Kidney capillary endothelial cell (primary cell): ENCODE measurements at regions not wholly inside any gene's neighbourhood (a gene's known extent, or its start where the extent isn't known, plus 50 kb on each side); places are given as distances from the start of the nearest gene placed in this dataset.
"Not testable (repeated sequence)": the region's sequence is repeated elsewhere in the genome, so short reads cannot be mapped to it uniquely, and the experiment has no call there.

ENCODE experiments used
- DNase-seq: peaks from one replicate; pipeline ENCODE4 v3.0.0-alpha.2; 2018; ENCODE audit warnings: low spot score

GRCh38 chr20:48231253-48231930, 446.1 kb upstream of the SULF2 start:
- no peak for DNase-seq

GRCh38 chr20:48230216-48230615, 444.9 kb upstream of the SULF2 start:
- no peak for DNase-seq

GRCh38 chr20:48227381-48227780, 442.1 kb upstream of the SULF2 start:
- DNase-seq = no peak

DNA sequence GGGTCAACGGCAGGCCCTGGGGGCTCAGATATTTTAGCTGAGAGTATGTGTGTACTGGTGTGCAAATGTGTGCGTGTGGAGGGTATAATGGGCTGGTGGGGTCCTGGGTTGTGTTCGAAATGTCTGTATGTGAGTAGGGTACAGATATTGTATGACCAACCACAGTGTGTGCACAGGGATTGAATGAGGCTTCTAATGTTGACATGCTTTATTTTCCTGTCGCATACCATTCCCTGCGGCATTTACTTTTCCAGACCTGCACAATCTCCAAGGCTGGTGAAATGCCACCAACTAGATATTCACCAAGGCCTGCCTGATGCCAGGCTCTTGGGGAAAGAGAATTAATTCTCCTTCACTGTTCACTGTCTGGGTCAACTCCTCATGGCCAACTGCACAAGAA, 441.4 kb upstream of the SULF2 start:
- DNase-seq = no peak

- DNase-seq = no peak
Measured at GRCh38 chr20:48224533-48225050, 439.3 kb upstream of the SULF2 start.

DNA sequence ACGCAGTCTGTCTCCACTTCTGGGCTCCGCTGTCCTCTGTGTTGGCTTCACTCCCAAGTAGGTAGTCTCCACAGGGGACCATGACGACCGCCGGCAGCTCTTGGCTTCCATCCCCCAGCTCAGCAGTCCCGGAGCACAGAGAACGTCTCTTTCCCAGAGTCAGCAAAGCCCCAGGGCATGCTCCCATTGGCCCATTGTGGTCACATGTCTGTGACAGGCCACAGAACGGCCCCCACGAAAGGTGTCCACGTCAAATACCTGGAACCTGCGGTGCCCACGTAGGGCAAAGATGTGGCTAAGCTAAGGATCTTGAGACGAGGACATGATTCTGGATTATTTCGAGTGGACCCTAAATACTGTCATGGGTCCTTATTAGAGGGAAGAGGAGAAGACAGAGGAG, 438.4 kb upstream of the SULF2 start:
- DNase-seq = no peak

DNA sequence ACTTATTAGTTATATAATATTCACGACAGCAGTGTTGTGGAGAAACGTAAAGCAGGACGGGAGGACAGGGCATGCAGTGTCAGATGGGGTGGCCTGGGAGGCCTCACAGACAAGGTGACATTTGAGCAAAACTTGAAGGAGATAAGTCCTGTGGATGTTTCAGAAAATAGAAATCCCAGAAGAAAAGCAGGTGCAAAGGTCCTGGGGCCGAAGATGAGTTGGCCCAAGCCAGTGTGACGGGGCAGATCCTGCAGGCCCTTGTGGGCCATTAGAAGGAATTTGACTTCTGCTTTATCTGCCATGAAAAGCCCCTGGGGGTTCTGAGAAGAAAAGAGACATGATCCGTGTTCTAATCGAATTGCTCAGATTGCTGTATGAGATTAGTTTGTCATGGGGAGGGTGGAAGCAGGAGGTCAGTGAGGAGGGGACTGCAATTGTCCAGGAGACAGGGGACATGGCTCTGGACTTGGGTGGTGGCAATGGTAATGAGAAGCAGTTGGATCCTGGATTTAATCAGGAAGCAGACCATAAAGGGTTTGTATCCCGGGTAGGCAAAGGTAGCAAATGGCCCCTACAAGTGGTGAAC, 437.4 kb upstream of the SULF2 start:
- no peak for DNase-seq

GRCh38 chr20:48220033-48220633, 434.9 kb upstream of the SULF2 start:
- no peak for DNase-seq

DNA sequence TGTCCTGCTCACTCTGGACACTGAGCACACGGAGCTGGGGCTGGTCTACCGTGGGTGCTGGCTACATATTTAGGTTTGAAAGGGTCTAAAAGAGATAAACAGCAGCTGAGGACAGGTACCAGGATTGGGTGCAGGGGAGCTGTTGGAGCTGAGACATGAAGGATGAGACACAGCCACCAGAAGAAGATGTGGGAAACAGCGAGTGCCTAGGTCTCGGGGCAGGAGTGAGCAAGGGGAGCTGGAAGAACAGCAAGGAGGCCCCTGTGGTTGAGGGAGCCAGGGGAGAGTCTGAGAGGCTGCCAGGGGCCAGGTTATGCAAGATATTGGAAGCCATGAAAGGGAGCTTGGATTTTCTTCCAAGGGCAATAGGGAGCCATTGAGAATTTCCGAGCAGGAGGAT, 434.0 kb upstream of the SULF2 start:
- DNase-seq = no peak

- no peak for DNase-seq
Measured at GRCh38 chr20:48217190-48217589, 431.9 kb upstream of the SULF2 start.

DNA sequence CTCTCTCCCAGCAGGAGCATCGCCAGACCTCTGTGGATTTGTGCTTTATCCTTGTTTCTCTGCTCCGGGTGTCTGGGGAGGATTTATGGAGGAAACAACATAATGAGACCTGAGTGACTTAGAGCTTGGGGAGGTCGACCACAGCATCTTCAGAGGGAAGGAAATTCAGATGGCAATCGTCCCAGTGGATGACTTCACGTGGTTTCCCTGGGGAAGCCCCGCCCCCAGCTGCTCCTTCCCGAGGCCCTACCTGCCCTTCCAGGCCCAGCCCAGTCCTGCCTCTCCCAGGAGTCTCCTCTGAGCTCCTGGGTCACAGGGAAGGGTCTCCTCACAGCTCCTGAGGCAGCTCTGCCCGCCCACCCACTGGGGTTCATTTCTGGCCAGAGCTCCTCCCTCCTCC, 430.3 kb upstream of the SULF2 start:
- no peak for DNase-seq

DNA sequence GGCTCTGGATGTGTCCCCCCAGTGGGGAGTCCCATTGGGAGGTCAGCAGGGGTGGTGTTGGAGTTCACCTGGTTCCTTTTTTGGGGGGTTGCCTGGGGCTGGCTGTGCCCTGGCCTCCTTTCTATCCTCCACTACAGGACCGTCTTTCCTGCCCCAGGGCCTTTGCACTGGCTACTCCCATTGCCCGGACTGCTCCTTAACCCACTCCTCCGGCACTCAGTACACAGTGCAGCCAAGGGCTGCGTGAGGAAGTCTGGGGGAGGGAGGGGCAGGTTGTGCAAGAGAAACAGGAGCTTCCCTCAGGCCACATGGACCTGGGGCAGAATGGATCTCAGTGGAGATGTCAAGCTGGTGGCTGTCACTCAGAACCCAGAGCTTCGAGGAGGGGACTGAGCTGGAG, 429.3 kb upstream of the SULF2 start:
- no peak for DNase-seq

- not testable (repeated sequence) for DNase-seq
Measured at GRCh38 chr20:48213635-48214034, 428.4 kb upstream of the SULF2 start.

- no peak for DNase-seq
Measured at GRCh38 chr20:48212806-48213509, 427.7 kb upstream of the SULF2 start.

DNA sequence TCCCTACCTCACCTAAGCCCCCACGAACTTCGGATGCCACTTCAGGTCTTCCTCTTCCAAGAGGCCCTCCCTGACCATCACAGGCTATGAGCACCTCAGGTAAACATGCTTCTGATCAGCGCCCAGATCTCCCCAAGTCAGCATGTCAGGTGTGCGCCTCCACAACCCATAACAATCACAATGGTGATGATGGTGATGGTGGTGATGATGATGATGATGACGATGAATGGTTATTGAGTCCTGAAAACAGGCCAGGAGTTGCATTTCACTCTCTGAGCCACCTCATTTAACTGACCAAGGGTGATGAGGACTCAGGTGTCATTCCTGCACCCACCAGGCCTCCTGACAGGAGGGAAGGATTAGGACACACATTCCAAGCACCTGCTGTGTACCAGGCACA, 426.6 kb upstream of the SULF2 start:
- DNase-seq = no peak

GRCh38 chr20:48211238-48211637, 426.0 kb upstream of the SULF2 start:
- DNase-seq = no peak

DNA sequence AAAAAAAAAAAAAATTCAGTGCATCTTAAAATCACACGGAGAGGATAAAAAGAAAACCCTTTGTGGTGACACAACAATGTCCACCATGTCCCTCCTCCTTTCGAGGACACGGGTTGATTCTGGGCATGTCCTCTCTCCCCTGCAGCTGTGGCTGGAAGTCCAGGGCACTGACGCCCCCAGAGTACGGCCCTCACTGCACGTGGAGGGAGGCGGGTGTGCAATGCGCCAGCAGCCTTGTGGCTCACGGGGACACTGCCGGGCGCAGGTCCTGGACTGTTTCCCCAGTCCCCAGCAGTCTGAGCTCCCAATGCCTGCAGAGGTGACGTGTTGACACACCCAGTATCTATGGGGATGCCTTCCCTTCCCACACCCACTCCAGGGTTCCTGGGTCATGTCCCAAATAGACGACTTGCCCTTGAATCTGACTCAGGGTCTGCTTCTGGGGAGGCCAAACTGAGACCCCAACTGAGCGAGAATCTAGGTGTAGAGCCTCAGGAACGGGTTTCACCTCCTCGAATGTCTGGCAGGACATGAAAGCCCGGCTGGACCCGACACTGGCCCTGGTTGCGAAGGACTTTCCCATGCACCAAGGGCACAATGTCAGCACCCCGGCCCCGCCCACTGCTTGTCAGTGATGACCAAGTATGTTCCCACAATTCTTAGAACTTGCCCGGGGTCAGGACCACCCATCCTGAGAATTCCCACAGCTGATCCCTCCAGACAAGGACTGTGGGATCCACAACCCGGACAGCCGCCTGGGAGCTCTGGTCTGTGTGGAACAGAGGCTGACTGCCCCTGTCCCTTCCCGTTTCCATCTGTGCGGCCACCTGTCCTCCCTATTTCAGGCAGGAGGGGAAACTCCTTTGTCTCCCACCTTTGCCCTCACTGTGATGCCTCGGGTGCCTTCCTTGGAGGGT, 425.1 kb upstream of the SULF2 start:
- no peak for DNase-seq

GRCh38 chr20:48209102-48209501, 423.8 kb upstream of the SULF2 start:
- no peak for DNase-seq

DNA sequence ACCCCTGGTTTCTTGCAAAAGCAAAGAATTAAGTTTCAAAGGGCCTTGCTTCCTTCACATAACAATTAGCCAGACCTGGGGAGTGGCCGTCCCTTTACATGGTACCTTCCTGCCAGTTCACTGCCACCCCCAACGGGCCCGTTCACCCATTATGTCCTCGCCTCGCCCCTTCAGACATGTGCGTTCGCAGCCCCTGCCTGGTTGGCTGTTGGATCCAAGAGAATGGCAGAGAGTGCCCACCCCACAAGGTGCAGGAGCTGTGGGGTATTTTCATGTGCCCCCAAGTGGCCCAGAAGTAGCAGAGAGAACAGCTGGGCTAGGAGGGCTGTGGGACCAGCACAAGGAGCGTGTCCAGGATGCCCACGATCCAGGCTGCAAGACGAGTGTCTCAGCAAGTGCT, 422.9 kb upstream of the SULF2 start:
- no peak for DNase-seq

- no peak for DNase-seq
Measured at GRCh38 chr20:48207505-48207904, 422.2 kb upstream of the SULF2 start.

- DNase-seq = no peak
Measured at GRCh38 chr20:48205786-48206185, 420.5 kb upstream of the SULF2 start.

DNA sequence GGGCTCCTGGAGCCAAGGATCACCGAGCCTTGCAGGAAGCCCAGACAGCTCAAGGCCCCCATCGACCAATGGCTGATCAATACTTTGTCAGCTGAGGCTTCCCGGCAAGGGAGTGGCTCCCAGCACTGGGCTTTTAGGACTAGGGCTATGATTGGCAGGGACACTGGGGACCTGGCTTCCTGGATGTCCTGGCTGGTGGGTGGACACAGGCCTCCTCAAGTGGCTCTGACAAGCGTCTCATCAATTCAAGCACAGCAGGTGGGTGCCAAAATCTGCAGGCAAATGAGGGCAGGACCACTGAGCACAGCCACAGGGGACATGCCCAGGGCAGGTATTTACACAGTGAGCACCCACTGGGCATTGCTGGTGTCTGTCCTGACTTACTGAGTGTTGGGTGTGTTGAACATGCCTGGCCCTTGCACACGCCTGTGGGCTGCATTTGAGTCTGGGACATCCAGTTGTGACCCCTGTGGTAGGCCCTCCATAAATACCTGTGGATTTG, 420.1 kb upstream of the SULF2 start:
- DNase-seq = no peak
